ENCODE measurements at regions not wholly inside any gene's neighbourhood (a gene's known extent, or its start where the extent isn't known, plus 50 kb on each side); places are given as distances from the start of the nearest gene placed in this dataset.

DNA sequence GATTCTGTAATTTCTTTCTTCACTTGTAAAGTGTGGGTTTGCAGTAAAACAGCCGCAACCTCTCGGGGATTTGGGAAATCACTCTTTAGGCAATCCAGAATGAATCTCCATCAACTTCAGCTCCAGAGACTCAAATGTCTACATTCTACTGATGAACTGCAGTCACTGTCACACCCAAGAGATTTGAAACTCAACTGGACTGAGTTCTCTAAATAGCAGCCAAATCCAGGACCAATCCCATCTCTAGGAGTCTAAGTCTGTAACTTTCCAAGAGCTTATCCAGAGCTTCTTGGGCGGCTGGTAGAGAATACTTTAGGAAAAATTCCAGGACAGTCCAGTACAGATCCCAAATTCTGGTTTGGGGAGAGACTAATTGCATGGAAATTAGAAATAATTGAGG, 62.9 kb downstream of the ADAMTS1 start:
- intact Hi-C loops (cut with micrococcal nuclease; ENCODE audit: unreplicated experiment) (no loop called here), in situ Hi-C loops (cut with MboI) (no loop called here)
- H3K27ac ChIP-seq (ENCODE audit: control insufficient read depth, insufficient read depth): no peak overlapping the region
- BruUV-seq (replicated peaks): no TSS peak
- H3K4me1 ChIP-seq (ENCODE audit: control insufficient read depth, insufficient read depth, low read length): no peaks in the 10 kb centered on the region
- H3K9me3 ChIP-seq (replicated peaks; ENCODE audit: control insufficient read depth, insufficient read depth, low read length): no peaks in the 10 kb centered on the region; the same call in 2 of the 3 replicates
- no peaks in the 10 kb centered on the region for H4K20me1 ChIP-seq (ENCODE audit: control insufficient read depth, insufficient read depth)
- no peak for FAIRE-seq
- no peak for DNase-seq (ENCODE audit: low read depth, low spot score)
- TF ChIP-seq TARDBP (IDR thresholded peaks at IDR 0.05; ENCODE audit: borderline replicate concordance) (no peak), EP300 (IDR thresholded peaks at IDR 0.05; ENCODE audit: borderline replicate concordance in 1 of 2, control insufficient read depth in 1 of 2, low read depth in 2 of 2, low read length in 2 of 2) (no peak), MTA2 (IDR thresholded peaks at IDR 0.05; ENCODE audit: low read depth) (no peak), NR2F1 (conservative IDR thresholded peaks at IDR 0.05) (no peak), MTA3 (IDR thresholded peaks at IDR 0.05; ENCODE audit: borderline replicate concordance, low read length) (no peak), KLF5 (IDR thresholded peaks at IDR 0.05; ENCODE audit: partially characterized antibody) (no peak), BHLHE40 (IDR thresholded peaks at IDR 0.05; ENCODE audit: borderline replicate concordance in 1 of 2, low read depth in 2 of 2, low read length in 1 of 2) (no peak), PML (IDR thresholded peaks at IDR 0.05; ENCODE audit: low read length) (no peak), ZSCAN29 (IDR thresholded peaks at IDR 0.05) (no peak), GATAD2B (conservative IDR thresholded peaks at IDR 0.05; ENCODE audit: low read depth) (no peak), JUNB (IDR thresholded peaks at IDR 0.05) (no peak), TAF1 (IDR thresholded peaks at IDR 0.05; ENCODE audit: borderline replicate concordance, low read depth, low read length) (no peak), STAT3 (IDR thresholded peaks at IDR 0.05; ENCODE audit: low read depth, low read length) (no peak)
- TF ChIP-seq, protein P1, sequence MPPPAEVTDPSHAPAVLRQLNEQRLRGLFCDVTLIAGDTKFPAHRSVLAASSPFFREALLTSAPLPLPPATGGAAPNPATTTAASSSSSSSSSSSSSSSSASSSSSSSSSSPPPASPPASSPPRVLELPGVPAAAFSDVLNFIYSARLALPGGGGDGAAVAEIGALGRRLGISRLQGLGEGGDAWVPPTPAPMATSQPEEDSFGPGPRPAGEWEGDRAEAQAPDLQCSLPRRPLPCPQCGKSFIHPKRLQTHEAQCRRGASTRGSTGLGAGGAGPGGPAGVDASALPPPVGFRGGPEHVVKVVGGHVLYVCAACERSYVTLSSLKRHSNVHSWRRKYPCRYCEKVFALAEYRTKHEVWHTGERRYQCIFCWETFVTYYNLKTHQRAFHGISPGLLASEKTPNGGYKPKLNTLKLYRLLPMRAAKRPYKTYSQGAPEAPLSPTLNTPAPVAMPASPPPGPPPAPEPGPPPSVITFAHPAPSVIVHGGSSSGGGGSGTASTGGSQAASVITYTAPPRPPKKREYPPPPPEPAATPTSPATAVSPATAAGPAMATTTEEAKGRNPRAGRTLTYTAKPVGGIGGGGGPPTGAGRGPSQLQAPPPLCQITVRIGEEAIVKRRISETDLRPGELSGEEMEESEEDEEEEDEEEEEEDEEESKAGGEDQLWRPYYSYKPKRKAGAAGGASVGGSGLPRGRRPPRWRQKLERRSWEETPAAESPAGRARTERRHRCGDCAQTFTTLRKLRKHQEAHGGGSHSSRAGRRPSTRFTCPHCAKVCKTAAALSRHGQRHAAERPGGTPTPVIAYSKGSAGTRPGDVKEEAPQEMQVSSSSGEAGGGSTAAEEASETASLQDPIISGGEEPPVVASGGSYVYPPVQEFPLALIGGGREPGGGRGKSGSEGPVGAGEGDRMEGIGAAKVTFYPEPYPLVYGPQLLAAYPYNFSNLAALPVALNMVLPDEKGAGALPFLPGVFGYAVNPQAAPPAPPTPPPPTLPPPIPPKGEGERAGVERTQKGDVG (CRISPR knock-in tag; IDR thresholded peaks at IDR 0.05): no peak
- TF ChIP-seq, protein P2, sequence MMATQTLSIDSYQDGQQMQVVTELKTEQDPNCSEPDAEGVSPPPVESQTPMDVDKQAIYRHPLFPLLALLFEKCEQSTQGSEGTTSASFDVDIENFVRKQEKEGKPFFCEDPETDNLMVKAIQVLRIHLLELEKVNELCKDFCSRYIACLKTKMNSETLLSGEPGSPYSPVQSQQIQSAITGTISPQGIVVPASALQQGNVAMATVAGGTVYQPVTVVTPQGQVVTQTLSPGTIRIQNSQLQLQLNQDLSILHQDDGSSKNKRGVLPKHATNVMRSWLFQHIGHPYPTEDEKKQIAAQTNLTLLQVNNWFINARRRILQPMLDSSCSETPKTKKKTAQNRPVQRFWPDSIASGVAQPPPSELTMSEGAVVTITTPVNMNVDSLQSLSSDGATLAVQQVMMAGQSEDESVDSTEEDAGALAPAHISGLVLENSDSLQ (IDR thresholded peaks at IDR 0.05): no peak
- H3K4me2 ChIP-seq (ENCODE audit: control insufficient read depth, insufficient read depth): no peak overlapping the region
- ChIA-PET POLR2A (no interaction called here), SMC1A (ENCODE audit: uncharacterized antibody, unreplicated experiment) (no interaction called here), CTCF (no interaction called here), RAD21 (ENCODE audit: unreplicated experiment) (no interaction called here)
- no peaks in the 10 kb centered on the region for H3K79me2 ChIP-seq (ENCODE audit: control insufficient read depth, insufficient read depth, low read length)
- H3K9ac ChIP-seq (ENCODE audit: control insufficient read depth, insufficient read depth, low read length): no peak overlapping the region
- H3K4me3 ChIP-seq: no peak overlapping the region
- H2AFZ ChIP-seq (ENCODE audit: control insufficient read depth, low read depth, low read length): no peak overlapping the region
- no peaks in the 10 kb centered on the region; a peak in 1 of 4 replicates for H3K27me3 ChIP-seq (replicated peaks in 1 of 2; ENCODE audit: control insufficient read depth in 2 of 2, insufficient read depth in 2 of 2, low read length in 1 of 2)
- 41% methylated on average over 3 of the region's 3 CpGs for WGBS (ENCODE audit: insufficient coverage, insufficient replicate concordance, low lambda C conversion rate, missing lambda C conversion rate)
- no peak for ATAC-seq
- no peaks in the 10 kb centered on the region for H3K36me3 ChIP-seq (ENCODE audit: control insufficient read depth in 2 of 2, insufficient read depth in 2 of 2, low read length in 1 of 2)

Measured in GM12878 (cell line).